ENCODE measurements at regions not wholly inside any gene's neighbourhood (a gene's known extent, or its start where the extent isn't known, plus 50 kb on each side); places are given as distances from the start of the nearest gene placed in this dataset.

- Histone ChIP-seq H3K36me3 (no peaks in the 10 kb centered on the region), H3K4me1 (no peaks in the 10 kb centered on the region), H3K27me3 (no peaks in the 10 kb centered on the region), H3K4me3 (no peak overlapping the region), H3K27ac (no peak overlapping the region), H3K9me3 (no peaks in the 10 kb centered on the region)
- TF ChIP-seq CTCF (IDR thresholded peaks at IDR 0.05), result no peak
- no peak for DNase-seq
- intact Hi-C loops (cut with DNase I; ENCODE audit: low total_unique reads), result no loop called here
Observed at GRCh38 chr4:173793937-173794510, 264.0 kb upstream of the HAND2 start.

DNA sequence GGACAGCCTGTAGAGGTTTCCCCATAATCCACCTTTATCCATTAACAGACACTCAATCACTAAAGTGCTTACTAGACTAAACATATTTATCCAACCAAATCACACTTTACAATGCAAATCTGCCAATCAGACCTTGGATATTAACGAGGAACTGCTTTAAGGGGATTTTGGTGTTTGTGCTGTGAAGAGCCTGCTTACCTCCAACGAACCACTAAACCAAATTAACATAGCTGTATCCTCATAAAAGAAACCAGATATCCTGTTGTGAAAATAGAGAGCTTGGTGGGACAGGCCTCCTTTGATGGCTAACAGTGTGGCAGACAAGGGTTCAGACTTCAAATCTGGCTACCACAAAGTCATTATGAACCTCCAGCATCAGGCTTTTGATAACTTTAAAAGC is 252.6 kb upstream of the HAND2 start:
- Histone ChIP-seq H3K27ac (no peak overlapping the region), H3K4me3 (no peak overlapping the region), H3K4me1 (no peaks in the 10 kb centered on the region), H3K9me3 (no peaks in the 10 kb centered on the region), H3K36me3 (no peaks in the 10 kb centered on the region), H3K27me3 (no peaks in the 10 kb centered on the region)
- no peak for DNase-seq
- intact Hi-C loops (cut with DNase I; ENCODE audit: low total_unique reads), result no loop called here
- no peak for TF ChIP-seq CTCF (IDR thresholded peaks at IDR 0.05)

GRCh38 chr4:173777921-173778320 is 247.9 kb upstream of the HAND2 start:
- Histone ChIP-seq H3K27ac (no peak overlapping the region), H3K36me3 (no peaks in the 10 kb centered on the region), H3K27me3 (no peaks in the 10 kb centered on the region), H3K4me3 (no peak overlapping the region), H3K4me1 (no peaks in the 10 kb centered on the region), H3K9me3 (peaks cover 0 to 14% (median 3%) of the 10 kb centered on the region in 3 donors)
- intact Hi-C loops (cut with DNase I; ENCODE audit: low total_unique reads), result no loop called here
- DNase-seq, result no peak
- TF ChIP-seq CTCF (IDR thresholded peaks at IDR 0.05), result no peak

DNA sequence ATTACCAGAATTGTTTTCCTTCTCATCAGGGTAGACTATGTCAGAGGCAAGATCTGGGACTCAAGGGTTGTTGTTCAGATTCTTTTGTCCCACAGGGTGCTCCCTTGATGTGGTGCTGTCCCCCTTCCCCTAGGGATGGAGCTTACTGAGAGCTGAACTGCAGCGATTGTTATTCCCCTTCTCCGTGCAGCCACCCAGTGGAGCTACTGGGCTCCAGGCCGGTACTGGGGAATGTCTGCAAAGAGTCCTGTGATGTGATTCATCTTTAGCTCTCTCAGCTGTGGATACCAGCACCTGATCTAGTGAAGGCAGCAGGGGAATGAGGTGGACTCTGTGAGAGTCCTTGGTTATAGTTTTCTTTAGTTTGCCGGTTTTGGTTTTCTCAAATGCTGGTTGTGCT is 247.4 kb upstream of the HAND2 start:
- TF ChIP-seq CTCF (IDR thresholded peaks at IDR 0.05), result no peak
- intact Hi-C loops (cut with DNase I; ENCODE audit: low total_unique reads), result no loop called here
- Histone ChIP-seq H3K4me3 (no peak overlapping the region), H3K4me1 (no peaks in the 10 kb centered on the region), H3K27ac (no peak overlapping the region), H3K36me3 (no peaks in the 10 kb centered on the region), H3K9me3 (peaks cover 0 to 14% (median 3%) of the 10 kb centered on the region in 3 donors), H3K27me3 (no peaks in the 10 kb centered on the region)
- DNase-seq, result no peak

GRCh38 chr4:173769568-173769967 is 239.5 kb upstream of the HAND2 start:
- Histone ChIP-seq H3K4me3 (no peak overlapping the region), H3K9me3 (peaks cover 0 to 5% (median 0%) of the 10 kb centered on the region in 3 donors), H3K4me1 (no peaks in the 10 kb centered on the region), H3K36me3 (no peaks in the 10 kb centered on the region), H3K27me3 (no peaks in the 10 kb centered on the region), H3K27ac (no peak overlapping the region)
- intact Hi-C loops (cut with DNase I; ENCODE audit: low total_unique reads), result no loop called here
- TF ChIP-seq CTCF (IDR thresholded peaks at IDR 0.05), result no peak
- no peak for DNase-seq

DNA sequence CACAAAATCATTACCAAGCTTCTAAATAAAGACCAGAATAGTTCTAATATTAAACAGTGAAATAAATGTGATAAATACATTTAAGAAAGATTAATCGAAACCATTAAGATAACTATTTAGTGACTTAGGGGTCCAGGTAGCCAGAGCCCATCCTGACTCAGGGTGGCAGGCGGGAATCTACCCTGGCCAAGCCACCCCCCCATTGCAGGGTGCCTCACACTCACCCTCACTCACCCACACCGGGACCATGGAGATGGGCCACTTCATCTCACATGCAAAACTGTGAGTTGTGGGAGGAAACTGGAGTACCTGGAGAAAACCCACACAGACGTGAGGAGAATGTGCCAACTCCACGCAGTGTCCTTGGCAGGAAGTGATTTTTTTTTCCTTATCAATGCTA is 237.6 kb upstream of the HAND2 start:
- intact Hi-C loops (cut with DNase I; ENCODE audit: low total_unique reads), result no loop called here
- DNase-seq, result no peak
- Histone ChIP-seq H3K4me3 (no peak overlapping the region), H3K4me1 (no peaks in the 10 kb centered on the region), H3K36me3 (no peaks in the 10 kb centered on the region), H3K9me3 (no peaks in the 10 kb centered on the region), H3K27me3 (no peaks in the 10 kb centered on the region), H3K27ac (no peak overlapping the region)
- TF ChIP-seq CTCF (IDR thresholded peaks at IDR 0.05), result no peak
